ENCODE measurements at regions not wholly inside any gene's neighbourhood (a gene's known extent, or its start where the extent isn't known, plus 50 kb on each side); places are given as distances from the start of the nearest gene placed in this dataset.
"Not testable (repeated sequence)": the region's sequence is repeated elsewhere in the genome, so short reads cannot be mapped to it uniquely, and the experiment has no call there.

DNA sequence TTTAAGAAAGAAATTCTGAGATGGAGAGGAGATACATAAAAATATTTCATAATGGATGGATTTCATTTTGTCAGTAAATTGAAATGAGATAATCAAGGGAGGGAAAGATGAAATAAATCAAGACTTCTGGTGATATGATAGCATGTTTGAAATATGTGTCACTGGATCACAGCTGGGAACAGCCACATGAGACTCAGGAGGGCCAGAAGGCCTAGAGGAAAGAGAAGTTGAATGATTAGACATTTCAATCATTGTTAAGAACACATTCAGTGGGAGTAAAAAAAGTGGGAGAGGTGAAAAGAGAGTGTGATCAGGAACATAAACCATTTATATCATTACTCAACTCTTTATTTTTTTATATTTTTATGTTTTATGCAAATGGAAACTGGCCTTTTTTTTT is 933.4 kb downstream of the KCNJ2 start:
- DNase-seq, result no peak
- no peaks in the 10 kb centered on the region for H3K4me1 ChIP-seq (ENCODE audit: insufficient read depth)
- H3K36me3 ChIP-seq, result no peaks in the 10 kb centered on the region
- H3K9me3 ChIP-seq, result no peaks in the 10 kb centered on the region
- H3K27ac ChIP-seq, result no peak overlapping the region
- TF ChIP-seq EP300 (IDR thresholded peaks at IDR 0.05) (no peak), POLR2A (IDR thresholded peaks at IDR 0.05) (no peak)
- TF ChIP-seq, protein P1, sequence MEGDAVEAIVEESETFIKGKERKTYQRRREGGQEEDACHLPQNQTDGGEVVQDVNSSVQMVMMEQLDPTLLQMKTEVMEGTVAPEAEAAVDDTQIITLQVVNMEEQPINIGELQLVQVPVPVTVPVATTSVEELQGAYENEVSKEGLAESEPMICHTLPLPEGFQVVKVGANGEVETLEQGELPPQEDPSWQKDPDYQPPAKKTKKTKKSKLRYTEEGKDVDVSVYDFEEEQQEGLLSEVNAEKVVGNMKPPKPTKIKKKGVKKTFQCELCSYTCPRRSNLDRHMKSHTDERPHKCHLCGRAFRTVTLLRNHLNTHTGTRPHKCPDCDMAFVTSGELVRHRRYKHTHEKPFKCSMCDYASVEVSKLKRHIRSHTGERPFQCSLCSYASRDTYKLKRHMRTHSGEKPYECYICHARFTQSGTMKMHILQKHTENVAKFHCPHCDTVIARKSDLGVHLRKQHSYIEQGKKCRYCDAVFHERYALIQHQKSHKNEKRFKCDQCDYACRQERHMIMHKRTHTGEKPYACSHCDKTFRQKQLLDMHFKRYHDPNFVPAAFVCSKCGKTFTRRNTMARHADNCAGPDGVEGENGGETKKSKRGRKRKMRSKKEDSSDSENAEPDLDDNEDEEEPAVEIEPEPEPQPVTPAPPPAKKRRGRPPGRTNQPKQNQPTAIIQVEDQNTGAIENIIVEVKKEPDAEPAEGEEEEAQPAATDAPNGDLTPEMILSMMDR (IDR thresholded peaks at IDR 0.05), result no peak
- intact Hi-C loops (cut with DNase I), result no loop called here
- no peak overlapping the region for H3K4me3 ChIP-seq
- H3K27me3 ChIP-seq, result no peaks in the 10 kb centered on the region

DNA sequence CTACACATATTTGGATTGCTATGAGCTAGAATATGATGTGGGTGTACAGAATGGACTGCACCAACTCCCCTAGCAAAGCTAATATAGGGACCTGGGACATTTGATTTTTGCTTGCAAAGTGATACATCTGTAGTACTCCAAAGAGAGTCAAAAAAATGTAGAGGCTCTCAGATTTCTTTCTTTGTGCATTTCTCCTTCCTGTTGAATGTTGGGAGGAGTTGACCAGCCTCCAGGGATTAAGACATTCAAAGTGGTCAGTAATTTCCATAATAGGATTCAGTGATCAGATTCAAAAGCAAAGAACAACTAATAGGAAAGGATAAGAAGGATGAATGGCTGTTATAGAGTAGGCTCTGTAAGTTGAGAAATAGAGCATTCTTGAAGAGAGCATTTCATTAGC is 934.9 kb downstream of the KCNJ2 start:
- Histone ChIP-seq H3K27ac (no peak overlapping the region), H3K36me3 (no peaks in the 10 kb centered on the region), H3K4me3 (no peak overlapping the region), H3K27me3 (no peaks in the 10 kb centered on the region), H3K9me3 (no peaks in the 10 kb centered on the region), H3K4me1 (ENCODE audit: insufficient read depth) (no peaks in the 10 kb centered on the region)
- intact Hi-C loops (cut with DNase I), result no loop called here
- no peak for TF ChIP-seq POLR2A (IDR thresholded peaks at IDR 0.05)
- TF ChIP-seq, protein P1 (IDR thresholded peaks at IDR 0.05), result no peak
- no peak for TF ChIP-seq EP300 (IDR thresholded peaks at IDR 0.05)
- no peak for DNase-seq

DNA sequence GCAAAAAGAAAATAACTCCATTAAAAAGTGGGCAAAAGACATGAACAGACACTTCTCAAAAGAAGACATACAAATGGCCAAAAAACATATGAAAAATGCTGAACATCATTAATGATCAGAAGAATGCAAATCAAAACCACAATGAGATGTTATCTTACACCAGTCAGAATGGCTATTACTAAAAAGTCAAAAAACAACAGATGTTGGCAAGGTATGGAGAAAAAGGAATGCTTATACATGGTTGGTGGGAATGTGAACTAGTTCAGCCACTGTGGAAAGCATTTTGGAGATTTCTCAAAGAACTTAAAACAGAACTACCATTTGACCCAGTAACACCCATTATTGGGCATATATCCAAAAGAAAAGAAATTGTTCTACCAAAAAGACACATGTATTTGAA is 936.7 kb downstream of the KCNJ2 start:
- intact Hi-C loops (cut with DNase I); H3K9me3 ChIP-seq; H3K4me1 ChIP-seq (ENCODE audit: insufficient read depth); H3K36me3 ChIP-seq; H3K27me3 ChIP-seq; H3K4me3 ChIP-seq; H3K27ac ChIP-seq; DNase-seq: not testable (repeated sequence)

DNA sequence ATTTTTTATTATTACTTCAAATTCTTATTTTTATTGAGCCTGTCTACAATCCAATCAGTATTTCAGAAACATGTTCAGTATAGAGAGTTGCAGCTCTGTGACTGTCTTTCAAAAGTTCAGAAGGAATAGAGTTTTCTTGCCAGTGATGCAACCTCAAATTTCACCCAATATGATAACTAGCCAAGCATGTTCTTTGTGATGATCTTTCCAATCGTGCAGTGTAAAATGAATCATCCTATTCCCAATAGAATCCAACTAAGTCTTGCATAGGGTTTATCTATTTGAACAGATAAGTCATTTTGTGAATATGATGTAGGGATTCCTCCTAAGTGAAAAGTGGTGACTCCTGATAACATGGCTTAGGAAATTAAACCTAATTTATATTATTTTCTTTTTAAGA is 937.8 kb downstream of the KCNJ2 start:
- Histone ChIP-seq H3K9me3 (no peaks in the 10 kb centered on the region), H3K36me3 (no peaks in the 10 kb centered on the region), H3K4me1 (ENCODE audit: insufficient read depth) (no peaks in the 10 kb centered on the region), H3K27ac (no peak overlapping the region), H3K27me3 (no peaks in the 10 kb centered on the region), H3K4me3 (no peak overlapping the region)
- intact Hi-C loops (cut with DNase I), result no loop called here
- DNase-seq, result no peak
- 44 to 50% (median 49%) methylated on average over 1 of the region's 1 CpG for WGBS, 3 donors
- TF ChIP-seq, protein P1 (IDR thresholded peaks at IDR 0.05), result no peak
- TF ChIP-seq EP300 (IDR thresholded peaks at IDR 0.05) (no peak), POLR2A (IDR thresholded peaks at IDR 0.05) (no peak)

DNA sequence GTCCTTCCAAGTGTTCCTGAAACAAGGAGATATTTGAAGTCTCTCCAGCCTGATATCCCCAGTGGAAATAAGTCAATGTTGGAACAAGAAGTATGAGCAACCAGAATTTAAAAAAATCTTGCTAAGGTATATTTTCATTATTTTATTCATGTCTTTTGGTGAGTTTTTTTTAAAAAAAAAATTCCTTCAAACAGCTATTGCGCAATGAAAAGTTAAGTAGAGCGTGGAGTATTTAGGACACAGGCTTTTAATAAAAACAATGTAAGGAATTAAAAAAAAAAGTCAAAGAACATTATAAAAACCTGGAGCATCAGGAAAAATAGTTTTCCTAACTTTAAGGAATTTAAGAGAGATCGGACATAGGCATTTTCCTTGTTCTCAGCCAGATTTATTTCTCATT is 940.4 kb downstream of the KCNJ2 start:
- H3K4me1 ChIP-seq (ENCODE audit: insufficient read depth), result no peaks in the 10 kb centered on the region
- DNase-seq, result no peak
- H3K9me3 ChIP-seq, result no peaks in the 10 kb centered on the region
- intact Hi-C loops (cut with DNase I), result no loop called here
- H3K27ac ChIP-seq, result no peak overlapping the region
- no peaks in the 10 kb centered on the region for H3K27me3 ChIP-seq
- TF ChIP-seq, protein P1 (IDR thresholded peaks at IDR 0.05), result no peak
- no peak for TF ChIP-seq EP300 (IDR thresholded peaks at IDR 0.05)
- no peak for TF ChIP-seq POLR2A (IDR thresholded peaks at IDR 0.05)
- no peaks in the 10 kb centered on the region for H3K36me3 ChIP-seq
- WGBS, 3 donors, result 69 to 85% (median 73%) methylated on average over 3 of the region's 3 CpGs
- H3K4me3 ChIP-seq, result no peak overlapping the region

Data from ovary (tissue), 7 donors.